ENCODE measurements at regions not wholly inside any gene's neighbourhood (a gene's known extent, or its start where the extent isn't known, plus 50 kb on each side); places are given as distances from the start of the nearest gene placed in this dataset.

DNA sequence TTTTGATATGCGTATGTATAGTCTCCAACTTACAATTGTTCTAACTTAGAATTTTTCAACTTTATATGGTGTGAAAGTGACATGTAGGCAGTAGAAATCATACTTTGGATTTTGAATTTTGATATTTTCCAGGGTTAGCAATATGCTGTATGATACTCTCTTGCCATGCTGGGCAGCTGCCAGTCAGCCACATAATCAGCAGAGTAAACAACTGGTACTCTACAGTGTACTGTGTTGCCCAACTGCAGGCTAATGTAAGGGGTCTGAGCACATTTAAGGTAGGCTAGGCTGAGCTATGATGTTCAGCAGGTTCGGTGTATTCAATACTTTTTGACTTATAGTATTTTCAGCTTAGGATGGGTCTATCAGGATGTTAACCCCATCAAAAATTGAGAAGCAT is 52.0 kb upstream of the RYK start:
- DNase-seq (no peak), ATAC-seq (no peak)
- intact Hi-C loops (cut with DNase I, micrococcal nuclease), result loop anchor here in 1 of 2 donors (5.0 kb wide), 1 partner anchor 90 kb away; no protein-coding TSS in a partner anchor

GRCh38 chr3:134300520-134300919 is 49.9 kb upstream of the RYK start:
- DNase-seq (no peak), ATAC-seq (no peak)
- intact Hi-C loops (cut with DNase I, micrococcal nuclease), result loop anchor here in 1 of 2 donors (5.0 kb wide), 1 partner anchor 88 kb away; no protein-coding TSS in a partner anchor

All from left colon (tissue), 2 donors.